ENCODE measurements at regions not wholly inside any gene's neighbourhood (a gene's known extent, or its start where the extent isn't known, plus 50 kb on each side); places are given as distances from the start of the nearest gene placed in this dataset.

- no peak overlapping the region for H2AFZ ChIP-seq (ENCODE audit: low read length)
- no peaks in the 10 kb centered on the region for H3K36me3 ChIP-seq (ENCODE audit: insufficient read depth, low read length)
- H3F3A ChIP-seq (ENCODE audit: low read depth), result no peaks in the 10 kb centered on the region; the same call in 1 of the 2 replicates
- no peaks in the 10 kb centered on the region for H3K79me2 ChIP-seq (ENCODE audit: insufficient read depth, low read length)
- no peak overlapping the region for H3K4me3 ChIP-seq (ENCODE audit: low read length, poor library complexity, severe bottlenecking)
- H3K9me2 ChIP-seq (replicated peaks; ENCODE audit: low read depth, low read length), result no peaks in the 10 kb centered on the region
- H3K4me1 ChIP-seq (ENCODE audit: insufficient read depth, low read length, poor library complexity, severe bottlenecking), result no peaks in the 10 kb centered on the region
- no peak overlapping the region for H3K9ac ChIP-seq (ENCODE audit: low read depth, low read length, poor library complexity, severe bottlenecking)
- no peaks in the 10 kb centered on the region for H4K20me1 ChIP-seq (ENCODE audit: insufficient read depth, low read length, poor library complexity, severe bottlenecking)
- H3K9me3 ChIP-seq (ENCODE audit: insufficient read depth, low read depth, low read length), result no peaks in the 10 kb centered on the region
- no peaks in the 10 kb centered on the region for H3K27me3 ChIP-seq (ENCODE audit: insufficient read depth, low read length, poor library complexity, severe bottlenecking)
- H3K4me2 ChIP-seq (ENCODE audit: low read depth, low read length, poor library complexity, severe bottlenecking), result no peak overlapping the region
- TF ChIP-seq EZH2phosphoT487 (IDR thresholded peaks at IDR 0.05; ENCODE audit: borderline replicate concordance) (no peak), CTCF (conservative IDR thresholded peaks at IDR 0.05; ENCODE audit: low read length) (no peak)
Observed at GRCh38 chr11:109046284-109046992, 375.6 kb upstream of the C11orf87 start.

GRCh38 chr11:109048098-109048497, 373.9 kb upstream of the C11orf87 start:
- H3K27me3 ChIP-seq (ENCODE audit: insufficient read depth, low read length, poor library complexity, severe bottlenecking), result no peaks in the 10 kb centered on the region

DNA sequence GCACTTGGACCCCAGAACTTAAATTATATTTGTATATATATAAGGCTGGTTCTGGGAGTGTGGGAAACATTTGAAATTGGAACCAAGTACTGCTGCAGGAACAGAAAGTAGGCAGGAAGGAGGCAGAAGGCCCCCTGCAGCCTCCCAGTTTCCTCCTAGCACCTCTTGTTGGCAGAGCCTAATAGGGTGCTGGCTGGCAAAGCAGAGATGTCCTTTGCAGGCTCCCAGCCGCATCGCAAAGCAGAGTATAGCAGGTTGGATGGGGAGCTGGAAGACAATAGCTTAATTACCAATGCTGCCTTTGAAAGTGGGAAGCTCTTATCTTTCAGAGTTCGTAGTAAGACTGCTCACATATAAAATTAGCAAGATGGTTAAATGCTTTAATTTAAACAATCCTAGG, 370.8 kb upstream of the C11orf87 start:
- no peaks in the 10 kb centered on the region for H3F3A ChIP-seq (ENCODE audit: low read depth)
- no peaks in the 10 kb centered on the region for H3K36me3 ChIP-seq (ENCODE audit: insufficient read depth, low read length)
- TF ChIP-seq EZH2phosphoT487 (IDR thresholded peaks at IDR 0.05; ENCODE audit: borderline replicate concordance) (no peak), CTCF (conservative IDR thresholded peaks at IDR 0.05; ENCODE audit: low read length) (no peak)
- H4K20me1 ChIP-seq (ENCODE audit: insufficient read depth, low read length, poor library complexity, severe bottlenecking), result no peaks in the 10 kb centered on the region
- no peaks in the 10 kb centered on the region for H3K9me3 ChIP-seq (ENCODE audit: insufficient read depth, low read depth, low read length)
- no peaks in the 10 kb centered on the region for H3K4me1 ChIP-seq (ENCODE audit: insufficient read depth, low read length, poor library complexity, severe bottlenecking)
- no peak overlapping the region for H3K9ac ChIP-seq (ENCODE audit: low read depth, low read length, poor library complexity, severe bottlenecking)
- H3K27me3 ChIP-seq (ENCODE audit: insufficient read depth, low read length, poor library complexity, severe bottlenecking), result no peaks in the 10 kb centered on the region
- H3K79me2 ChIP-seq (ENCODE audit: insufficient read depth, low read length), result no peaks in the 10 kb centered on the region
- H3K9me2 ChIP-seq (replicated peaks; ENCODE audit: low read depth, low read length), result no peaks in the 10 kb centered on the region
- no peak overlapping the region for H3K4me3 ChIP-seq (ENCODE audit: low read length, poor library complexity, severe bottlenecking)
- no peak overlapping the region for H3K4me2 ChIP-seq (ENCODE audit: low read depth, low read length, poor library complexity, severe bottlenecking)
- H2AFZ ChIP-seq (ENCODE audit: low read length), result no peak overlapping the region

More at GRCh38 chr11:109048098-109048497, 373.9 kb upstream of the C11orf87 start:
- no peak overlapping the region for H3K4me3 ChIP-seq (ENCODE audit: low read length, poor library complexity, severe bottlenecking)
- no peak for TF ChIP-seq CTCF (conservative IDR thresholded peaks at IDR 0.05; ENCODE audit: low read length)
- TF ChIP-seq EZH2phosphoT487 (IDR thresholded peaks at IDR 0.05; ENCODE audit: borderline replicate concordance), result no peak
- no peaks in the 10 kb centered on the region for H4K20me1 ChIP-seq (ENCODE audit: insufficient read depth, low read length, poor library complexity, severe bottlenecking)
- H3K4me1 ChIP-seq (ENCODE audit: insufficient read depth, low read length, poor library complexity, severe bottlenecking), result no peaks in the 10 kb centered on the region
- H3K9ac ChIP-seq (ENCODE audit: low read depth, low read length, poor library complexity, severe bottlenecking), result no peak overlapping the region
- no peak overlapping the region for H2AFZ ChIP-seq (ENCODE audit: low read length)
- H3F3A ChIP-seq (ENCODE audit: low read depth), result no peaks in the 10 kb centered on the region; the same call in 1 of the 2 replicates
- no peaks in the 10 kb centered on the region for H3K36me3 ChIP-seq (ENCODE audit: insufficient read depth, low read length)
- H3K9me2 ChIP-seq (replicated peaks; ENCODE audit: low read depth, low read length), result no peaks in the 10 kb centered on the region
- H3K4me2 ChIP-seq (ENCODE audit: low read depth, low read length, poor library complexity, severe bottlenecking), result no peak overlapping the region
- H3K9me3 ChIP-seq (ENCODE audit: insufficient read depth, low read depth, low read length), result no peaks in the 10 kb centered on the region
- no peaks in the 10 kb centered on the region for H3K79me2 ChIP-seq (ENCODE audit: insufficient read depth, low read length)
